ENCODE measurements at regions not wholly inside any gene's neighbourhood (a gene's known extent, or its start where the extent isn't known, plus 50 kb on each side); places are given as distances from the start of the nearest gene placed in this dataset.

GRCh38 chr11:134643115-134644012, 231.3 kb upstream of the B3GAT1 start:
- no peak for DNase-seq (ENCODE audit: low spot score)

- DNase-seq (ENCODE audit: low spot score): no peak
Observed at GRCh38 chr11:134642206-134642605, 230.2 kb upstream of the B3GAT1 start.

DNA sequence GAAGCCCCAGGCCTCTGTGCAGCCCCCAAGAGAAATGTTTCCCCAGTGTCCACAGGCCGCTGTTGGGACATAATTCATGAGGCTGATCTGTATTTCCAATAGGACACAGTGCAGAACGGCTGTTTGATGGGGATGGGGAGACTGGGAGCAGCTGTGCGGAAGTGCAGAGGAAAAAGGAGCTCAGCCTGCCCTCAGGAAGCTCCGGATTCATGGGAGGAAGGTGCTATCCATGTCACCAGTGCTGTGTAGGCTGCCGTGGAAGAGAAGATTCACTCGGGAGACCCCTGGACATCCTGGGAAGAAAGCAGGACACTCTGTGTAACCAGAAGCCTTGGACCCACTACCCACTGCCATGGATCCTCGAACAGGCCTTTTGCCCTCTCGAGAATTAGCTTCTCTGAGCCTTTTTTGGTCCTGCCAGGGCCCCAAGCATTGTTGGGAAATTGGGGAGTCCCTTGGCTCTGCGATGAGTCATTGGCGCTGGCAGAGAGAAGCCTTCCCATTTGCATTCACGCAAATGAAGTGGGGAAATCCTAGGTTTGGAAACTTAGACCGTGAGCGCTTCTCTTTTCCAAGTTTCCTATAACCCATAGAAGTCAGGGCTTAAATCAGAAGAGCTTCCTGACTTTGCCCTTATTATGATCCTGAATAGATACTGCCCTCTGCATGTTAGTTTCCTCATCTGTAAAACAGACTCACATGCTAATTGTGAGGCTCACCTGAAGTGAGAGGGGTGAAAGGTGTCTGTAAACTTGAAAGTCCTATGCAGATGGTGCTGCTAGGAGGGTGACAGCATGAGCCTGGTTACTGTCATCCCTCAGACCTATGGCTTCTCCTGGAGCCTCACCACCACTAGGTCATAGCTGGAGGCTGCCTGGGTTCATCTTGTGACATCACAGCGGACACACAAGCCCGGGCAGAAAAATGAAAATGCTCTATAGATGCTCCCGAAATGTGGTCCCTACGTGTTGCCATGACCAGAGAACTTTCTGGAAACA, 229.2 kb upstream of the B3GAT1 start:
- no peak for DNase-seq (ENCODE audit: low spot score)

GRCh38 chr11:134640536-134640935, 228.5 kb upstream of the B3GAT1 start:
- DNase-seq (ENCODE audit: low spot score): no peak

DNA sequence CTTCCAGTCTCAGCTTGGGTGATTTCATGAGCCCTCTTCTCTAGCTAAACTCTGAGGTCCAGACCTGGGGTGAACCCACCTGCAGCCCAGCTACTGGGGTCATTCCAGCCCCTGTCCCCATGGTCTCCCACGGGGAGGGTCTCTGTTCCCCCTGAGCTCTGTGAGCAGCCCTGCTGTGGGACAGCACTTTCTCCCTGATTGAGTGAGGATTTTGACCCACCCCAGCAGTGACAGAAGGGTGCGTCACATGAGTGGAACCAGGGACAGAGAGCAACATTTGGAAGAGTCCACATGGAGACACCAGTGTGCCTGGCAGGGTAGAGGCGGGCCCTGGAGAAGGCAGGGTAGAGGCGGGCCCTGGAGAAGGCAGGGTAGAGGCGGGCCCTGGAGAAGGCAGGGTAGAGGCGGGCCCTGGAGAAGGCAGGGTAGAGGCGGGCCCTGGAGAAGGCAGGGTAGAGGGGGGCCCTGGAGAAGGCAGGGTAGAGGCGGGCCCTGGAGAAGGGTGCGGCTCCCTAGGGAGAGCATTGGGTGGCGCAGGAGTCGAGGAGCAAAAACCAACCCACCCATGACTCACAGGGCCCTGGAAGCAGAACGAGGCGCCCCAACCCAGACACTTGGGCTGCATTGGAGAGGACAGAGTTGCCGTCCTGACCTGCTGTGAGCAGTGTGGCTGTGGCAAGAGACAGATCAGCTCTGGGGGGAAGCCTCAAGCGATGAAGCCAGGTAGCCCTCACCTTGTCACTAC, 227.7 kb upstream of the B3GAT1 start:
- DNase-seq (ENCODE audit: low spot score): no peak

DNA sequence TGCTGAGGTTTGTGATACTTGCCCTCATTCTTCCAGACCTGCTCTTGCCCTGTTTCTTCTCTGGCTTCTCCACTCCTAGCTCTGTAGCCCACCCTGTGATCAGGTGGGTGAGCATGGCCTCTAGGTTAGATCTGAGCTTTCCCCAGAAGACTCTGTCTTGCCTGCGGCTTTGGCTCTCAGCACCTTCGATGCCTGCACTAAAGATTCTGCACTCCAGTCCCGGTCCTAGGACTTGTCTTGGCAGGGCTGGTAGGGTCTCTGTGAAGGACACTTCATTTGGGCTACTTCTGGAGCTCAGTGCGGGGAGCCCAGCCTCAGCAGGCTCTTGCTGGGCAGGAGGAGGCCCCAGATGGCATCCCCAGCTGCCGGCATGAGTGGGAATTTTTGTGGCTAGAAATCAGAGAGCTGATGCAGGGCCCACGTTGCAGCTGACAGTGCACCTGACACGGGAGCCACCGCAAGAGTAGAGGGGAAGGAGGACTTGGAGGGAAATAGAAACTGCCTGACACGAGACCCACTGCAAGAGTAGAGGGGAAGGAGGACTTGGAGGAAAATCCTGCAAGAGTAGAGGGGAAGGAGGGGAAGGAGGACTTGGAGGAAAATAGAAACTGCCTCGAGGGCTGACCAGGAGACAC, 226.9 kb upstream of the B3GAT1 start:
- no peak for DNase-seq (ENCODE audit: low spot score)

DNA sequence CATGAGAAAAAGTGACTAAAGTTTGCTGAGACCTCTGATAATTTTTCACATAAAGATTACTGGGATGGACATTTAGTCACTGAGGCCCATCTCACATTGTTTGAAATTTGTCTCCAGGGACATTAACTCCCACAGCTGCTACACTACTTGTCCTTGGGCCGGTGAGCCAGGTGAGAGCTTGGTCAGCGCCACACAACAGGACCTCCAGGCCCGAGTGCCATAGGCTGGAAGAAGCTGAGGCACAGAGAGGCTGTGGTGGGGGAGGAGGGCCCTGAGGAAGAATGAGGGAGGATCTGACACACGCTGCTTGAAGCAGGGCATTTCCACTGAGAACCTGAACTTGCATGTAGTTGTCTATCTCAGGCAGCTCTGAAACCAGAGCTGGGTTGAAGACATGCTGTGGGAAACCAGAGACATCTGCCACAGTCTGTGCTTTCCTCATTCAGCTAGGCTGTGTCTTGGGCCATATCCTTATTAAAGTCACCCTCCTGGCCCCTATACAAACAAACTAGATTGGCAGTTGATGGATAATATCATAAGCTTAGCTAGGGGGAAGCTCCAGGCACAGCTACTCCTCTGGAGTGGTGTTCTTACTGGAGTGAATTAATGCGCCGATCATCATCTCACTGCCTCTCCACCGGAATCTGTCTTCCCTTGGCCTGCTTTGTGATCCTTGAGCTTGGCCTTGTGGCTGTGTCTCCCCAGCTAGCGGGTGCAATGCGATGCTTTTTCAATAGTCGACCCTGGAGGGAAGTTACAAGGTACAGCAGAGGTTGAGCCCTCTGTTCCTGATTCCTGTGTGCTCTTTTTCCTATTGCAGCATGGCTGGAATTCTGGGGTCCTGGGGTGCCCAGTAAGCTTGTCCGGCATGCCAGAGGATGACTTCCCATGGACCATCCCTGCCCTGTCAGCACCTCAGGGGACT, 225.3 kb upstream of the B3GAT1 start:
- DNase-seq (ENCODE audit: low spot score): no peak

DNA sequence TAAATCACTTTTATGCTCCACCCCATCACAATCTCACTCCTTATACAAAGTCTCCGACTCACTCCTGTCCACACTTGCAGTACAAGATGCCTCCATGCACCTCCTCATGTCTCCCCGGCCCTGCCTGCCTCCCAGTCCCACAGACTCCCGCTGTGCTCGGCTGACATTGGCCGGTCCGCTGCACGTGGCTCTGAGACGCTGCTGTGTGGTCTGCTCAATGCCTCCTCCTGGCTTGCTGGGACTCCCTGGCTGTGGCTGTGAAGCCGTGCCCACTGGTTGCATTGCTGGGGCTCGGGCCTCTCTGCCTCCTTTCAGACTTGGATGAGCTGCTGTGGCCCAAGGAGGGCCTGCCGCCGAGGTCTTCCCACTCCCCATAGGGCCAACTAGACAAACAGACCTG, 224.0 kb upstream of the B3GAT1 start:
- no peak for DNase-seq (ENCODE audit: low spot score)

DNA sequence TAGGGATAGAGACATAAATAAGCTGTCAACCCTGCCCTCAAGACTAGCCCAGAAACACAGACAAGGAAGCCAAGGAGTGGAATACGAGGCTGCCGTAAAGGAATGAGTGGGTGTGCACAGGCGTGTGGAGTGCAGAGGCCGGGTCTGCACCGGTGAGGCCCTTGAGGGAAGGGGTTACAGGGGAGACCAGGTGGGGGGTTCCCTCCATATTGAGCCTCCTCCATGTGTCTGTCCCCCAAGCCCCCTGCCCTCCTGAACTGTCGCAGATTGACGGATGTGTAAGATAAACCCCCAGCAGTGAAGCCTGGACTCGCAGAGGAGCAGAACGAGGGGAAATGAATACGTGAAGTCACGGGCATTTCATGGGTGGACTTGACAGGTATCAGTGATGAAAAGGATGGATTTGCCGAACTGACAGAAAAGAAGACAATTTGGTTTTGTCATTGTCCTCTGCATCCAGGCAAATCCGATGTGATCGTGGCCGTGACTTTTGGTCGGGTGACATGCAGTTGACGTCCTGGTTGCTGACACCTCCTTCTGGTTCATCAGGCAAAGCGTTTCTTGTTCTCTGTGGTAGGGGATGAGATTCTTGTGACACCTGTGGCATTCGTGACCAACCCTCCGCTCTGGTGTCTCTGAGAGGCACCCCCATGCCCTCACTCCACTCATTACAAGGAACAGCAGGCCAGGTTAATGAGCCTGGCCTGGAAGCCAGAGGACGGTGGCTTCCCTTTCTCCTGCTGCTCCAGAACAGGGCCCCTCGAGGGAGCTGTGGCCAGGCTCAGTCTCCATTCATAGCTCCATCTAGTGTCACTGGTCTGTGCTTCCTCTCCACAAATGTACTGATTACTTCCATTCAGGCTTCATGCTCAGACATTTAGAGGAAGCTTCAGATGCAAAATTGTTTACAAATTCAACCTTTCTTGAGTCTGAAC, 223.1 kb upstream of the B3GAT1 start:
- DNase-seq (ENCODE audit: low spot score): no peak

DNA sequence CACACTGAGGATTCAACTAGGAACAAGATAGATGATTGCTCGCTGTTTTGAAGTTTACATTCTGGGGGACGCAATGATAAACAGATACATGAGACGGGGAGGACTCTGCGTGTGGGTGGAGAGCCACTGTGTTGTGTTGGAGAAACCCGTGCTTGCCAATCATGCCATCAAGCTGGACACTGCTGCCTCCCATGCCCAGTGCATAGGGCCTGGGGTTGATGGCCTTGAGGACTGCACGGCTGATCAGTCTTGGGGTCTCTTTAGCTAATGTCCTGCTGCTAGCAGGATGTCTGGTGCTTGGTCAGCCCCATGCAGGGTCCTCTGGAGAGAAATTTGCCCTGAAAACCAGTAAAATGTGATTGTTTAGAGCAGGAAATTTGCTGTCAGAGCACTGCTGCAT, 221.2 kb upstream of the B3GAT1 start:
- DNase-seq (ENCODE audit: low spot score): no peak

GRCh38 chr11:134632347-134633119, 220.5 kb upstream of the B3GAT1 start:
- DNase-seq (ENCODE audit: low spot score): no peak

- DNase-seq (ENCODE audit: low spot score): no peak
Observed at GRCh38 chr11:134630861-134631260, 218.8 kb upstream of the B3GAT1 start.

DNA sequence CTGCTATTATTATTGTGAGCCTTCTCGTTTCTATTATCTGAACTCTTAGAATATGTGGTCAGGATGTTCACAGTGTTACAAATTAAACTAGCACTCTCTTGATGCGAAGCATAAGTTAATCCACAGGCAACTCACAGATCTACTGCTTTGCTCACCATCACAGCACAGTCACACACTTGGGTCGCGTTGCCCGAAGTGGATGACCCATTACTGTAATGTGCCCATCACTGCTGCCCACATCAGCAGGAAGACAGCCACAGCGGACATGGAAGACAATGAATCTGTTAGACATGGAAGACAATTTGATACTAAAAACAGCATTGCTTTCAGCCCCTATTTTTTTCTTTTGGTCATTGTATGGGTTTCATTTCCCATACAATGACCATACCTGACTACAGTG, 216.4 kb upstream of the B3GAT1 start:
- DNase-seq (ENCODE audit: low spot score): no peak

- DNase-seq (ENCODE audit: low spot score): no peak
Observed at GRCh38 chr11:134626032-134626431, 214.0 kb upstream of the B3GAT1 start.

DNA sequence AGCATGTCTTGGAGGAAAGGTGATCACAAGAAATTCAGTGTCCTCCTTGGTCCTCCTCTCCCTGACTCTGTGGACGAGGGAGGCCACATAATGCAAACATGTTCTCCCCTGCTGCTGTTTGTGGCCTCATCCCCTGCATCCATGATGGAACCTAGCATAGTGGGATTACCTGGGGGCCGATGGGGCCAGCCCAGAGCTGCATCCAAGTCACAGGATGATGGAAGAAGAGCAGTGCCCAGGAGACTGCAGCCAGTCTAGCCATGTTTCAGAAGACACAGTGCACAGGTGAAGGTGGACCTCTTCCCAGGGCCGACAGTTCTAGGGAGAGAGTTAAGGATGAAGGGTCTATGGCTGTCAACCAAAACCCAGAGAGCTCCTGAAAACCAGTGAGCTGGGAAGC, 213.6 kb upstream of the B3GAT1 start:
- DNase-seq (ENCODE audit: low spot score): no peak

DNA sequence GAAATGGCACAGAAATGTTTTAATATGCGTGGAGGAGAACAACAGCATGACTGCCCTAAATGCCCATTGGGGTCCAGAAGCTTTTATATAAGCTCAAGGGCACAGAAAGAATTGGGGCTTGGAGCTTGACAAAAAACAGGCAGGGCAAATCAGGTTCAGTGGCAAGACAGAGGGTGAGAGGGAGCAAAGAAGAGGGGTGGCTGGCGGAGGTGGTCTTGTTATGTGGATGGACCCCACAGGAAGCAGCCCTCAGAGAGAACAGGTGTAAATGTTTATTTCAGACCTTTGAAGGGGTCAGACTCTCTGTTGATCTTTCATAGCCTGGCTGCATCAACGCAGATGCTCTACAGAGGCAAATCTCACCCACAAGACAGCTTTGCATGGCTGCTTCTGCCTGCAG, 213.1 kb upstream of the B3GAT1 start:
- DNase-seq (ENCODE audit: low spot score): no peak

GRCh38 chr11:134624166-134624920, 212.3 kb upstream of the B3GAT1 start:
- DNase-seq (ENCODE audit: low spot score): no peak

GRCh38 chr11:134623711-134624110, 211.7 kb upstream of the B3GAT1 start:
- DNase-seq (ENCODE audit: low spot score): no peak
